ENCODE measurements at regions not wholly inside any gene's neighbourhood (a gene's known extent, or its start where the extent isn't known, plus 50 kb on each side); places are given as distances from the start of the nearest gene placed in this dataset.
"Not testable (repeated sequence)": the region's sequence is repeated elsewhere in the genome, so short reads cannot be mapped to it uniquely, and the experiment has no call there.

GRCh38 chr9:85814800-85815199, 73.0 kb upstream of the AGTPBP1 start:
- TF ChIP-seq, protein P1, sequence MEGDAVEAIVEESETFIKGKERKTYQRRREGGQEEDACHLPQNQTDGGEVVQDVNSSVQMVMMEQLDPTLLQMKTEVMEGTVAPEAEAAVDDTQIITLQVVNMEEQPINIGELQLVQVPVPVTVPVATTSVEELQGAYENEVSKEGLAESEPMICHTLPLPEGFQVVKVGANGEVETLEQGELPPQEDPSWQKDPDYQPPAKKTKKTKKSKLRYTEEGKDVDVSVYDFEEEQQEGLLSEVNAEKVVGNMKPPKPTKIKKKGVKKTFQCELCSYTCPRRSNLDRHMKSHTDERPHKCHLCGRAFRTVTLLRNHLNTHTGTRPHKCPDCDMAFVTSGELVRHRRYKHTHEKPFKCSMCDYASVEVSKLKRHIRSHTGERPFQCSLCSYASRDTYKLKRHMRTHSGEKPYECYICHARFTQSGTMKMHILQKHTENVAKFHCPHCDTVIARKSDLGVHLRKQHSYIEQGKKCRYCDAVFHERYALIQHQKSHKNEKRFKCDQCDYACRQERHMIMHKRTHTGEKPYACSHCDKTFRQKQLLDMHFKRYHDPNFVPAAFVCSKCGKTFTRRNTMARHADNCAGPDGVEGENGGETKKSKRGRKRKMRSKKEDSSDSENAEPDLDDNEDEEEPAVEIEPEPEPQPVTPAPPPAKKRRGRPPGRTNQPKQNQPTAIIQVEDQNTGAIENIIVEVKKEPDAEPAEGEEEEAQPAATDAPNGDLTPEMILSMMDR (IDR thresholded peaks at IDR 0.05): not testable (repeated sequence)
- TF ChIP-seq EP300 (IDR thresholded peaks at IDR 0.05): not testable (repeated sequence)
